K562 (cell line): ENCODE measurements at regions not wholly inside any gene's neighbourhood (a gene's known extent, or its start where the extent isn't known, plus 50 kb on each side); places are given as distances from the start of the nearest gene placed in this dataset.
"Not testable (repeated sequence)": the region's sequence is repeated elsewhere in the genome, so short reads cannot be mapped to it uniquely, and the experiment has no call there.

Experiments
- EZH2 ChIP-seq: IDR thresholded peaks from 2 replicates; pipeline ENCODE4 v1.6.1; 2012; ENCODE audit warnings: low read depth, mild to moderate bottlenecking, inconsistent platforms, low read length, borderline replicate concordance
- KLF1 ChIP-seq: fragments of 450-650 bp; IDR thresholded peaks from 2 replicates; pipeline ENCODE4 v1.6.1; 2016; ENCODE audit warnings: missing genetic modification characterization, missing compliant biosample characterization
- L3MBTL2 ChIP-seq: fragments of 450-650 bp; IDR thresholded peaks from 2 replicates; pipeline ENCODE4 v1.6.1; 2016; ENCODE audit warnings: mild to moderate bottlenecking, moderate library complexity
- POLR2A ChIP-seq: fragments of 450-650 bp; conservative IDR thresholded peaks from 2 replicates; pipeline ENCODE4 v1.6.1; 2016
- ZBTB7A ChIP-seq: IDR thresholded peaks from 2 replicates; pipeline ENCODE4 v1.6.1; 2011; ENCODE audit warnings: low read depth, mild to moderate bottlenecking, low read length, moderate library complexity, borderline replicate concordance; ENCODE audit not compliant: control insufficient read depth
- ZEB2 ChIP-seq: fragments of 450-650 bp; IDR thresholded peaks from 2 replicates; pipeline ENCODE4 v1.6.1; 2016
- ZSCAN29 ChIP-seq: fragments of 450-650 bp; IDR thresholded peaks from 2 replicates; pipeline ENCODE4 v1.6.1; 2017
- TF ChIP-seq, protein P1 (sequence below), 2 experiments: fragments of 450-650 bp; formaldehyde crosslinking in 1 of 2; IDR thresholded peaks; 2 replicates each; pipeline versions ENCODE4 v1.4.0 to v1.6.1; 2014 to 2020; ENCODE audit warnings: mild to moderate bottlenecking in 2 of 2, borderline replicate concordance in 1 of 2, low read depth in 1 of 2

DNA sequence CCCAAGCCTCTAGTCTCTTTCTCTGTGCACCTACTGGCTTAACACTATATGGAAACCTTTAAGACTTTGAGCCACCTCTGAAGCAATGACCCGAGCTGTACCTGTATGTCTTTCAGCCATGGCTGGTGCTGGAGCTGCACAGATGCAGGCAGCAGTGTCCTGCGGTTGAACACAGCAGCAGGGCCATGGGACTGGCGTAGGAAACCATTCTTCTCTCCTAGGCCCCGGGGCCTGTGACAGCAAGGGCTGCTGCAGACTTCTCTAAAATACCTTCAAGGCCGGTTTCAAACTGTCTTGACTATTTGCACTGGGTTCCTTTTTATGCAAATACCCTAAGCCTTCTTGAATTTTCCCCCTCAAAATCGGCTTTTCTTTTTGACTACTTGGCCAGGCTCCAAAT, 243.6 kb downstream of the CWH43 start:
- not testable (repeated sequence) for TF ChIP-seq ZBTB7A; ZSCAN29; EZH2; L3MBTL2; ZEB2; KLF1 (tag); POLR2A
- TF ChIP-seq, protein P1, sequence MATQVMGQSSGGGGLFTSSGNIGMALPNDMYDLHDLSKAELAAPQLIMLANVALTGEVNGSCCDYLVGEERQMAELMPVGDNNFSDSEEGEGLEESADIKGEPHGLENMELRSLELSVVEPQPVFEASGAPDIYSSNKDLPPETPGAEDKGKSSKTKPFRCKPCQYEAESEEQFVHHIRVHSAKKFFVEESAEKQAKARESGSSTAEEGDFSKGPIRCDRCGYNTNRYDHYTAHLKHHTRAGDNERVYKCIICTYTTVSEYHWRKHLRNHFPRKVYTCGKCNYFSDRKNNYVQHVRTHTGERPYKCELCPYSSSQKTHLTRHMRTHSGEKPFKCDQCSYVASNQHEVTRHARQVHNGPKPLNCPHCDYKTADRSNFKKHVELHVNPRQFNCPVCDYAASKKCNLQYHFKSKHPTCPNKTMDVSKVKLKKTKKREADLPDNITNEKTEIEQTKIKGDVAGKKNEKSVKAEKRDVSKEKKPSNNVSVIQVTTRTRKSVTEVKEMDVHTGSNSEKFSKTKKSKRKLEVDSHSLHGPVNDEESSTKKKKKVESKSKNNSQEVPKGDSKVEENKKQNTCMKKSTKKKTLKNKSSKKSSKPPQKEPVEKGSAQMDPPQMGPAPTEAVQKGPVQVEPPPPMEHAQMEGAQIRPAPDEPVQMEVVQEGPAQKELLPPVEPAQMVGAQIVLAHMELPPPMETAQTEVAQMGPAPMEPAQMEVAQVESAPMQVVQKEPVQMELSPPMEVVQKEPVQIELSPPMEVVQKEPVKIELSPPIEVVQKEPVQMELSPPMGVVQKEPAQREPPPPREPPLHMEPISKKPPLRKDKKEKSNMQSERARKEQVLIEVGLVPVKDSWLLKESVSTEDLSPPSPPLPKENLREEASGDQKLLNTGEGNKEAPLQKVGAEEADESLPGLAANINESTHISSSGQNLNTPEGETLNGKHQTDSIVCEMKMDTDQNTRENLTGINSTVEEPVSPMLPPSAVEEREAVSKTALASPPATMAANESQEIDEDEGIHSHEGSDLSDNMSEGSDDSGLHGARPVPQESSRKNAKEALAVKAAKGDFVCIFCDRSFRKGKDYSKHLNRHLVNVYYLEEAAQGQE (IDR thresholded peaks at IDR 0.05; ENCODE audit: borderline replicate concordance) = not testable (repeated sequence)
- TF ChIP-seq, protein P1 (CRISPR knock-in tag; IDR thresholded peaks at IDR 0.05; ENCODE audit: low read depth) = not testable (repeated sequence)
